HepG2 (cell line): ENCODE measurements at regions not wholly inside any gene's neighbourhood (a gene's known extent, or its start where the extent isn't known, plus 50 kb on each side); places are given as distances from the start of the nearest gene placed in this dataset.

Experiments
- CTCF ChIP-seq: sonication (generic); formaldehyde crosslinking; IDR thresholded peaks from 2 replicates; pipeline ENCODE4 v1.5.0; 2020; ENCODE audit warnings: mild to moderate bottlenecking, missing genetic modification reagents, moderate library complexity
- FOXK1 ChIP-seq: sonication (generic); formaldehyde crosslinking; IDR thresholded peaks from 2 replicates; pipeline ENCODE4 v1.4.0; 2020; ENCODE audit warnings: low read depth, missing genetic modification reagents, borderline replicate concordance
- POLR2A ChIP-seq, 2 experiments: IDR thresholded peaks; 2 replicates each; pipeline ENCODE4 v1.6.1; 2011; ENCODE audit warnings: low read depth in 2 of 2, low read length in 2 of 2, mild to moderate bottlenecking in 1 of 2, moderate library complexity in 1 of 2; ENCODE audit not compliant: insufficient read depth in 1 of 2
- RNF2 ChIP-seq: fragments of 450-650 bp; conservative IDR thresholded peaks from 2 replicates; pipeline ENCODE4 v1.6.1; 2016; ENCODE audit warnings: low read depth
- ZBTB44 ChIP-seq: sonication (generic); formaldehyde crosslinking; IDR thresholded peaks from 2 replicates; pipeline ENCODE4 v1.4.0; 2020; ENCODE audit warnings: missing genetic modification reagents

GRCh38 chr13:31476266-31476665 lies 263.1 kb upstream of the RXFP2 start:
- TF ChIP-seq RNF2 (no peak), CTCF (CRISPR knock-in tag) (no peak), ZBTB44 (no peak), POLR2A (IDR thresholded peaks at IDR 0.05; ENCODE audit: insufficient read depth in 1 of 2, low read depth in 2 of 2, low read length in 2 of 2) (no peak), FOXK1 (CRISPR knock-in tag) (no peak)
